Activated T-cell treated with anti-CD3 and anti-CD28 coated beads, Interleukin-2, amount 50 U/mL, for 1 hour (primary cell): ENCODE measurements at regions not wholly inside any gene's neighbourhood (a gene's known extent, or its start where the extent isn't known, plus 50 kb on each side); places are given as distances from the start of the nearest gene placed in this dataset.
"Not testable (repeated sequence)": the region's sequence is repeated elsewhere in the genome, so short reads cannot be mapped to it uniquely, and the experiment has no call there.

Experiments
- DNase-seq: peaks from one replicate; pipeline ENCODE4 v3.0.0-alpha.2; 2020

- DNase-seq, result no peak
Observed at GRCh38 chr3:81998907-81999306, 237.5 kb upstream of the GBE1 start.

GRCh38 chr3:81998139-81998755 lies 236.8 kb upstream of the GBE1 start:
- no peak for DNase-seq

- DNase-seq, result no peak
Observed at GRCh38 chr3:81997390-81997789, 235.9 kb upstream of the GBE1 start.

GRCh38 chr3:81995329-81995728 lies 233.9 kb upstream of the GBE1 start:
- no peak for DNase-seq

GRCh38 chr3:81989758-81990157 lies 228.3 kb upstream of the GBE1 start:
- DNase-seq, result no peak

GRCh38 chr3:81989274-81989673 lies 227.8 kb upstream of the GBE1 start:
- DNase-seq, result no peak

- DNase-seq, result not testable (repeated sequence)
Observed at GRCh38 chr3:81987412-81987811, 226.0 kb upstream of the GBE1 start.

- no peak for DNase-seq
Observed at GRCh38 chr3:81985996-81986723, 224.7 kb upstream of the GBE1 start.

- no peak for DNase-seq
Observed at GRCh38 chr3:81983382-81983781, 221.9 kb upstream of the GBE1 start.

GRCh38 chr3:81980596-81981494 lies 219.4 kb upstream of the GBE1 start:
- no peak for DNase-seq

GRCh38 chr3:81974751-81975150 lies 213.3 kb upstream of the GBE1 start:
- DNase-seq, result no peak

- DNase-seq, result no peak
Observed at GRCh38 chr3:81968658-81969057, 207.2 kb upstream of the GBE1 start.

GRCh38 chr3:81967393-81967792 lies 205.9 kb upstream of the GBE1 start:
- DNase-seq, result no peak

GRCh38 chr3:81965696-81966095 lies 204.3 kb upstream of the GBE1 start:
- no peak for DNase-seq

GRCh38 chr3:81962396-81962795 lies 201.0 kb upstream of the GBE1 start:
- DNase-seq, result no peak

GRCh38 chr3:81958972-81959640 lies 197.7 kb upstream of the GBE1 start:
- DNase-seq, result no peak

- no peak for DNase-seq
Observed at GRCh38 chr3:81955878-81956277, 194.4 kb upstream of the GBE1 start.

- DNase-seq, result no peak
Observed at GRCh38 chr3:81953111-81953510, 191.7 kb upstream of the GBE1 start.

GRCh38 chr3:81952141-81952540 lies 190.7 kb upstream of the GBE1 start:
- no peak for DNase-seq

- DNase-seq, result no peak
Observed at GRCh38 chr3:81951636-81952035, 190.2 kb upstream of the GBE1 start.

- no peak for DNase-seq
Observed at GRCh38 chr3:81951106-81951505, 189.7 kb upstream of the GBE1 start.

GRCh38 chr3:81947359-81947758 lies 185.9 kb upstream of the GBE1 start:
- no peak for DNase-seq

GRCh38 chr3:81938681-81939080 lies 177.2 kb upstream of the GBE1 start:
- DNase-seq, result no peak
